ENCODE measurements at regions not wholly inside any gene's neighbourhood (a gene's known extent, or its start where the extent isn't known, plus 50 kb on each side); places are given as distances from the start of the nearest gene placed in this dataset.

- Mint-ChIP-seq H3K4me1 (peaks cover 12% of the 10 kb centered on the region), H3K27ac (no peak overlapping the region), H3K4me3 (no peak overlapping the region)
These were observed 1104.6 kb downstream of the SORCS3 start for GRCh38 chr10:105745596-105746148.

More at GRCh38 chr10:105745596-105746148, 1104.6 kb downstream of the SORCS3 start:
- no peak for DNase-seq (ENCODE audit: low spot score)
- POLR2A ChIA-PET = no interaction called here
- TF ChIP-seq AFF4 (CRISPR knock-in tag; IDR thresholded peaks at IDR 0.05; ENCODE audit: borderline replicate concordance) = no peak
- no peak for TF ChIP-seq MXD4 (CRISPR knock-in tag; IDR thresholded peaks at IDR 0.05; ENCODE audit: borderline replicate concordance)
- no peak for TF ChIP-seq ERG (CRISPR knock-in tag; IDR thresholded peaks at IDR 0.05)
- TF ChIP-seq FOXJ3 (CRISPR knock-in tag; IDR thresholded peaks at IDR 0.05; ENCODE audit: borderline replicate concordance) = no peak
- TF ChIP-seq ZNF396 (CRISPR knock-in tag; IDR thresholded peaks at IDR 0.05; ENCODE audit: borderline replicate concordance) = no peak
- no peak for TF ChIP-seq ATF3 (CRISPR knock-in tag; conservative IDR thresholded peaks at IDR 0.05)
- TF ChIP-seq TP53 (CRISPR knock-in tag; IDR thresholded peaks at IDR 0.05) = no peak
- no peak for TF ChIP-seq CREM (CRISPR knock-in tag; IDR thresholded peaks at IDR 0.05)
- TF ChIP-seq SOX15 (CRISPR knock-in tag; IDR thresholded peaks at IDR 0.05) = no peak
- no peak for TF ChIP-seq HMGXB4 (CRISPR knock-in tag; IDR thresholded peaks at IDR 0.05)
- no peak for TF ChIP-seq RELA (CRISPR knock-in tag; IDR thresholded peaks at IDR 0.05; ENCODE audit: borderline replicate concordance)
- no peak for TF ChIP-seq ZNF281 (CRISPR knock-in tag; IDR thresholded peaks at IDR 0.05)
- TF ChIP-seq CDX4 (CRISPR knock-in tag; IDR thresholded peaks at IDR 0.05; ENCODE audit: borderline replicate concordance) = no peak
- TF ChIP-seq ELF4 (CRISPR knock-in tag; IDR thresholded peaks at IDR 0.05; ENCODE audit: low read depth) = no peak
- no peak for TF ChIP-seq OVOL2 (CRISPR knock-in tag; IDR thresholded peaks at IDR 0.05; ENCODE audit: borderline replicate concordance)
- TF ChIP-seq ZMAT4 (CRISPR knock-in tag; IDR thresholded peaks at IDR 0.05) = no peak
- TF ChIP-seq NR2C2 (CRISPR knock-in tag; IDR thresholded peaks at IDR 0.05) = no peak
- TF ChIP-seq MAX (CRISPR knock-in tag; IDR thresholded peaks at IDR 0.05) = no peak
- no peak for TF ChIP-seq TCF7 (CRISPR knock-in tag; IDR thresholded peaks at IDR 0.05; ENCODE audit: low read depth)
- CTCF ChIA-PET = no interaction called here
- peaks cover 4% of the 10 kb centered on the region for H3K9me3 Mint-ChIP-seq
- H3K36me3 Mint-ChIP-seq = no peaks in the 10 kb centered on the region
- ATAC-seq = no peak
- no peaks in the 10 kb centered on the region for H3K27me3 Mint-ChIP-seq (ENCODE audit: low read depth)
